Small intestine (tissue), 7 donors: ENCODE measurements at regions not wholly inside any gene's neighbourhood (a gene's known extent, or its start where the extent isn't known, plus 50 kb on each side); places are given as distances from the start of the nearest gene placed in this dataset.

Experiments
- DNase-seq, 2 donors: peaks; one replicate each; pipeline versions ENCODE4 v3.0.0 to v3.0.0-alpha.2; 2013
- FAIRE-seq: peaks from 2 replicates; lab custom pipeline; 2012; peaks lifted over from hg19 to GRCh38; lab: Jason Lieb, UNC
- H3K27ac ChIP-seq, 3 donors: one replicate each; pipeline ENCODE4 v1.5.1; 2013; ENCODE audit warnings: low read length in 2 of 3, mild to moderate bottlenecking in 2 of 3, control low read depth in 1 of 3, inconsistent platforms in 1 of 3, low read depth in 1 of 3, moderate library complexity in 1 of 3
- H3K27me3 ChIP-seq, 3 donors: one replicate each; pipeline ENCODE4 v1.6.1; 2013; ENCODE audit warnings: low read length in 3 of 3, inconsistent platforms in 1 of 3; ENCODE audit not compliant: control insufficient read depth in 3 of 3, insufficient read depth in 3 of 3
- H3K36me3 ChIP-seq, 3 donors: one replicate each; pipeline ENCODE4 v1.6.1; 2013; ENCODE audit warnings: low read length in 3 of 3, inconsistent platforms in 1 of 3, low read depth in 1 of 3, mild to moderate bottlenecking in 1 of 3, moderate library complexity in 1 of 3; ENCODE audit not compliant: control insufficient read depth in 3 of 3, insufficient read depth in 2 of 3
- H3K4me1 ChIP-seq, 3 donors: one replicate each; pipeline ENCODE4 v1.6.1; 2013; ENCODE audit warnings: low read length in 2 of 3, inconsistent platforms in 1 of 3, low read depth in 1 of 3, mild to moderate bottlenecking in 1 of 3, moderate library complexity in 1 of 3; ENCODE audit not compliant: control insufficient read depth in 3 of 3, insufficient read depth in 2 of 3
- H3K4me3 ChIP-seq, 3 donors: one replicate each; pipeline ENCODE4 v1.5.1; 2013; ENCODE audit warnings: low read length in 3 of 3, control low read depth in 1 of 3, inconsistent platforms in 1 of 3, low read depth in 1 of 3, mild to moderate bottlenecking in 1 of 3, moderate library complexity in 1 of 3
- H3K9me3 ChIP-seq, 2 donors: one replicate each; pipeline ENCODE4 v1.6.1; 2013; ENCODE audit warnings: low read depth in 1 of 2, low read length in 1 of 2; ENCODE audit not compliant: control insufficient read depth in 2 of 2, insufficient read depth in 1 of 2
- WGBS, 3 donors: extraction: QIAGEN DNeasy Blood & Tissue Kit; methylation state at CpG; one replicate each; pipeline ENCODE4 v1.1.7; 2013; 5-methylcytosine and 5-hydroxymethylcytosine counted together
- donor health status: healthy with polysubstance abuse.
- donor health status: control.
- donor health status: control.
- donor health status: Bipolar disorder and iron deficiency.
- donor health status: healthy.

DNA sequence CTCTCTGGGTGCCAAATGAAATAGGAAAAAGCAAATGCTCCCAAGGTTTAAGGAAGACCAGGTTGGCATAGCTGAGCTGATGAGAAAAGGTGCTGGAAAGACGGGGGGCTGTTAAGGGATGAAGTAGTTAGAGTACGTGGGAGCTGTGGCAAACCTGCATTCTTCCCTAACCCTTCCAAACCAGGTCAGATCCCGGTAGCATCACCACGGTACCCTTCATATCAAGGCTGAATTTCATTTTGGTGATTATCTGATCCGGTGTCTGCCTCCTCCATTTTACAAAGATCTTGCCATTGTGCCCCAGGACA, 68.0 kb upstream of the PIM1 start:
- Histone ChIP-seq H3K4me3 (peak overlapping the region in 1 of 3 donors; percentile 33), H3K4me1 (peaks cover 7 to 54% (median 13%) of the 10 kb centered on the region in 3 donors), H3K36me3 (no peaks in the 10 kb centered on the region), H3K27ac (peak overlapping the region; percentile 82 to 98 (median 93)), H3K27me3 (no peaks in the 10 kb centered on the region), H3K9me3 (no peaks in the 10 kb centered on the region)
- FAIRE-seq: no peak
- DNase-seq: no peak
- WGBS, 3 donors: 57 to 75% (median 65%) methylated on average over 5 of the region's 5 CpGs

DNA sequence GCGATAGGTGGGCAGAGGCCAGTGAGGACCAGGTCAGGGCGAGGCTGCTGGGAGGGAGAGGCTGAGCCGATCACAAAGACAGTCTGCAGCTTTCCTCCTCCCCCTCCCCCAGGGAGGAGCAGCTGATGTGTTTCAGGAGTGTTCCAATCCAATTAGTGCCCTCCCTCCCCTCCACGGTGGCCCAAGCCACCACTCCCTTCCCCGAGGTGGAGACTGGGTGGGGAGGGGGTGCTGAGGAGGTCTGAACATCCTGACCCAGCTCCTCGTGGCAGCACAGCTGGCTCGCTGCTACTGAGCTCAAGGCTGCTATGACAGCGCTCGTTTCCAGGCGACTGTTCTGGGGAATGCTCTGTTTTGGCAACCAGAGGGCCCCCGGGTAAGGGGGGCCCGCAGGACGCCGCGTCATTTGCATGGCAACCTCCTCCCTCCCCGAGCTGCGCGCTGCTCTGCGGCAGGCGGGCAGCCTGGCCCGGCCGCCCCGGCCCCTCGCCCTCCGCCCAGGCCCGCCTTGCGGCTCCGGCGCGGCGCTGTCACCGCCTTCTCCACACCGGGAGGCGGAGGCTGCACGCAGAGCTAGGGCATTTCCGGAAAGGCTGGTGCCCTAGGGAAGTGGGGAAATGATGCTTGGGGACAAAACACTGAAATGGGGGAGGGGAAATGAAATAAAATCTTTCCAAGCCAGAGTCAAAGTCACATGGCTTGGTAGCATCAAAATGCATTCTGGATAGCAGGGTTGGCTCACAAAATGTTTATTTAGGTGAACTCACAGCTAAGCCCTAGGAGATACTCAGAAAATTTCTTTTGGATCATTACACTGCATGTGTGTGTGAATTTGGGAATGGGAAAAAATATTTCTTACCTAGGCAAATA, 67.4 kb upstream of the PIM1 start:
- no peak for FAIRE-seq

DNA sequence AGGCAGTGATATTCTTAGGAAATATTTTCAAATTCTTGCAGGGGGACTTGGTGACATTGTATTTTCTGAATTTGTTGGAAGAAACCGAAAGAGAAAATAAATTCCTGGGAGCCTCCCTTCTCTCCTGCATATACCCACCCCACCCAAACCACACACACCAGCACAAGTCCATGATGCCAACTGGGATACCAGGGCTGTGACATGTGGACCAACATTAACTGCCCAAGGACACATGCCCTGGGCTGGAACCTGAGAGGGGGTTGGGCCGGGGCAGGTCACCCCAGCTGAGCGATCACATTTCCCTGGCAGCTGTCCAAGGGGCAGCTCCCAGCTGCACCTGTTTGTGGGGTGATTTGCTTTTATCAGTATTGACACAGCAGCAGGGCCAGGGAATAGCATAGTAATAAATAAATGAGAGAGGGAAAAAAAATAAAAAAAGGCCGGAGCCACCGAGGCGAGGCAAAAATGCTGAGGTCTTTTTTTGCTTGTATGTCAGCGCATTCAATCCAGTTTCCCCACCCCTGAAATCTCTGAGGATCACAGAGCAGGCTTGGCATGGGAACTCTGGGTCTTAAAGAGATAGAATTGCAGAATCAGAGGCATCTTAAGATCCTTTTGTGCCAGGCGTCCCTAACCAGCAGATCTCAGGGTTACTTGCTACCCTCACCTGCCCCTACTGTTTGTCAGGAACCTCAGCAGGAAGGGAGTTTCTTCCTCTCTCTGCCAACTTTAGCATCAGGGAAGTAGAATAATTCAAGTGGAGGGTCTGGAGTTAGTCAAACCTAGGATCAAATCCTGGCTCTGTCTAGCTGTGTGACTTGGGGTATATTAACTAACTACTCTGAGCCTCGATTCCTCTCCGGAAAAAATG, 66.5 kb upstream of the PIM1 start:
- Histone ChIP-seq H3K27me3 (no peaks in the 10 kb centered on the region), H3K36me3 (no peaks in the 10 kb centered on the region), H3K27ac (peak overlapping the region; percentile 82 to 98 (median 93)), H3K4me3 (peak overlapping the region in 2 of 3 donors; percentile 0 to 38), H3K9me3 (no peaks in the 10 kb centered on the region), H3K4me1 (peaks cover 7 to 59% (median 13%) of the 10 kb centered on the region in 3 donors)
- 13 to 31% (median 26%) methylated on average over 10 of the region's 10 CpGs for WGBS, 3 donors
- FAIRE-seq (no peak), DNase-seq (peak; percentile 97 to 99)

More for the DNA sequence above, 67.4 kb upstream of the PIM1 start:
- H3K9me3 ChIP-seq: no peaks in the 10 kb centered on the region
- H3K36me3 ChIP-seq: no peaks in the 10 kb centered on the region
- peak overlapping the region; percentile 82 to 98 (median 93) for H3K27ac ChIP-seq
- no peaks in the 10 kb centered on the region for H3K27me3 ChIP-seq
- peaks cover 7 to 59% (median 13%) of the 10 kb centered on the region in 3 donors for H3K4me1 ChIP-seq
- peak overlapping the region in 2 of 3 donors; percentile 29 to 33 for H3K4me3 ChIP-seq
- DNase-seq: peak; percentile 77 to 93
- 1 to 3% (median 2%) methylated on average over 25 to 36 of the region's 36 CpGs for WGBS, 3 donors

DNA sequence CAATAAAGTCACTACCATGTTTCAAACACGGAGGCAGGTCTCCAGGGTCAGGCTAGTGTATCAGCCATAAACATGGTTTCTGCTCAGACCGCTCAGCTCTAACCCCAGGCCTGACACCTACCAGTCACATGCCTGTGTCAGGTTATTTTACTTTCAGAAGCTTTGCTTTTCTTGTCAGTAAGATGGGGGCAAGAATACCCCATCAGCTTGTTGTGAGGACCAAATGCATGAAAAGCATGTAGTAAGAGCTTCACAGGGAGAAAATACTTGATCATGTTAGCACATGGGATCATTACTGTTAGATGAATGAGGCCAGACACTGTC, 65.2 kb upstream of the PIM1 start:
- H3K27ac ChIP-seq: peak overlapping the region; percentile 66 to 98 (median 93)

DNA sequence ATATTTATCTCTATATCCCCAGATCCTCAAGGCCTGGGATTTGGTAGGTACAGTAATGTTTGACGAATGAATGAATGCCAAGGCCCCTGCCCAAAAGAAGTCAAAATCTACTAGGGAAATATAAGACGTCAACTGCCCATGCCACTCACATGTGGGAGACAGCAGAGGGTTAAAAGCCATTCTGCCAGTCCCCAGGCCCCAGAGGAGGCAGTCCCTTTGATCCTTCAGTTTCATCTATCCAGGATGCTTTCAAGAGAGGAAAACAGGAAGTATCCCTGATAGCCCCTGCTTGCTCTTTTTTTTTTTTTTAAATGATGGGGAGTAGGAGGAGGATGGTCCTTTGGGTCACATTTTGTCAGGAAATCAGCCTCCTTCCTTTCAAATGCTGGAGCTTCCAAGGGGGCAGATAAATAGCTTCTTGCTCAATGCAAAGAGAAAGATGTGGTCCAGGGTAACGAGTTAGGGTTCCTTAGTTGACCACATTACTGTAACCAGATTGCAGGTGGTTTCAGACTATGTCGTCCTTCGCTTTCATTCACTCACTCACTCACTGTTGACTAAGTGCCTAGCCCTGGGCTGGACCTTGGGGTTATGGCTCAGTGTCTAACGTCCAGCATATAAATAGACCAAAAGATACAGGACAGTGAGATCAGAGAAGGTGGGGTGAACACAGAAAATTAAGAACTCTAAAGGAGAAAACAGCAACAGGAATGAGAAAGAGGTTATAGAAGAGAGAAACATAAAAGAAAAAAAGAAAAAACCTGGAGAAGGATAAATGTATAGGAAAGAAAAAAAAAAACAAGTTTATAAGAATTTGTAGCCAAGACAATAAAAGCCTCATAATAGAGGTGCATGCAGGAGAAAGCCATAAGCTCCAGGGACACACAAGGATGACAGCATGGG, 64.6 kb upstream of the PIM1 start:
- Histone ChIP-seq H3K9me3 (no peaks in the 10 kb centered on the region), H3K4me3 (no peak overlapping the region), H3K27ac (peak overlapping the region; percentile 66 to 98 (median 93)), H3K36me3 (no peaks in the 10 kb centered on the region), H3K27me3 (no peaks in the 10 kb centered on the region), H3K4me1 (peaks cover 10 to 73% (median 16%) of the 10 kb centered on the region in 3 donors)
- peak in 1 of 2 donors; percentile 30 for DNase-seq
- WGBS, 3 donors: 63 to 68% (median 66%) methylated on average over 6 of the region's 6 CpGs
- no peak for FAIRE-seq

More for the DNA sequence above, 65.2 kb upstream of the PIM1 start:
- Histone ChIP-seq H3K27me3 (no peaks in the 10 kb centered on the region), H3K4me1 (peaks cover 7 to 67% (median 16%) of the 10 kb centered on the region in 3 donors), H3K36me3 (no peaks in the 10 kb centered on the region), H3K9me3 (no peaks in the 10 kb centered on the region), H3K4me3 (no peak overlapping the region)
- WGBS, 3 donors: 23 to 60% (median 32%) methylated on average over 2 of the region's 2 CpGs
- FAIRE-seq: no peak
- DNase-seq: no peak

DNA sequence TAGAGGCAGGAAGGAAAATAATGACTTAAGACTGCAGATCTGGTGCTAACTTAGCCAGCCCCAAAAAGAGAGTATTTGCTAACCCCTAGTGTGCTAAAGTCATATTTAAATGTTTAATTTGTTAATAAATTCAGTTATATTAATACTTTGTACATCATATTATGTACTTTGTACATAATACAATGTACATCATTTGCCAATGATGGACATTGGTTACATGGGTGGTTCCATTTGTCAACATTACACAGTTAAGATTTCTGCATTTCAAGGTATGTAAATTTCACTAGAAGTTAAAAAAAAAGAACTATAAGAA, 63.9 kb upstream of the PIM1 start:
- peak overlapping the region in 1 of 3 donors; percentile 98 for H3K27ac ChIP-seq
- no peak for FAIRE-seq
- DNase-seq: no peak
- H3K4me3 ChIP-seq: no peak overlapping the region
- H3K9me3 ChIP-seq: no peaks in the 10 kb centered on the region
- no peaks in the 10 kb centered on the region for H3K27me3 ChIP-seq
- peaks cover 10 to 77% (median 16%) of the 10 kb centered on the region in 3 donors for H3K4me1 ChIP-seq
- H3K36me3 ChIP-seq: no peaks in the 10 kb centered on the region

DNA sequence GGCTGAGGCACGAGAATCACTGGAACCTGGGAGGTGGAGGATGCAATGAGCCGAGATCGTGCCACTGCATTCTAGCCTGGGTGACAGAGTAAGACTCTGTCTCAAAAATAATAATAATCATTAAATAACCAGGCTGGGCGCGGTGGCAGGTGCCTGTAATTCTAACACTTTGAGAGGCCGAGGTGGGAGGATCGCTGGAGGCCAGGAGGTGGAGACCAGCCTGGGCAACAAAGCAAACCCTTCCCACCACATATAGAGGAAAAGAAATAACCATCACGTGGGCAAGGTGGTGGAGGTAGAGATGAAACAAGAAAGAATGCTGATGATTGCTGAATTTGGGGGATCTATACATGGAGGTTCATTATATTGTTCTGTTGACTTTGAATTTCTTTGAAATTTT, 63.4 kb upstream of the PIM1 start:
- FAIRE-seq (no peak), DNase-seq (no peak)
- Histone ChIP-seq H3K4me3 (no peak overlapping the region), H3K27ac (peak overlapping the region in 1 of 3 donors; percentile 98), H3K36me3 (no peaks in the 10 kb centered on the region), H3K9me3 (no peaks in the 10 kb centered on the region), H3K4me1 (peaks cover 10 to 75% (median 16%) of the 10 kb centered on the region in 3 donors), H3K27me3 (no peaks in the 10 kb centered on the region)
- WGBS, 3 donors: 91 to 95% (median 94%) methylated on average over 8 of the region's 8 CpGs
